SK-N-SH (cell line): ENCODE measurements at regions not wholly inside any gene's neighbourhood (a gene's known extent, or its start where the extent isn't known, plus 50 kb on each side); places are given as distances from the start of the nearest gene placed in this dataset.

Experiments used
- CTCF ChIA-PET: fragments of 300-600, 350-600 bp; formaldehyde crosslinking; extraction: SDS; loops from one replicate; lab custom pipeline; 2021; lab: Yijun Ruan, JAX
- POLR2A ChIA-PET: fragments of 350-600 bp; sonication (Branson Sonifier 250); formaldehyde crosslinking; extraction: SDS; loops from one replicate; lab custom pipeline; 2020; ENCODE audit warnings: antibody characterized with exemption, inconsistent platforms; lab: Yijun Ruan, JAX
- DNase-seq: peaks from one replicate; pipeline ENCODE4 v3.0.0; 2012
- H2AFZ ChIP-seq: fragments of 200-600 bp; sonication (generic); 2 replicates; pipeline ENCODE4 v1.8.1; 2016; ENCODE audit warnings: antibody characterized with exemption, mild to moderate bottlenecking, low read depth
- H3F3A ChIP-seq: fragments of 200-600 bp; sonication (generic); replicated peaks from 2 replicates; pipeline ENCODE3; 2016; ENCODE audit warnings: antibody characterized with exemption, mild to moderate bottlenecking; ENCODE audit not compliant: insufficient read depth
- H3K27ac ChIP-seq, 2 experiments: fragments of 200-500 bp in 1 of 2; fragments of 200-600 bp in 1 of 2; sonication (Bioruptor generic) in 1 of 2; sonication (generic), shearing (Covaris generic) in 1 of 2; 2 replicates each; pipeline versions ENCODE4 v1.5.1 to v1.6.1; 2014 to 2016; ENCODE audit warnings: low read depth in 2 of 2, inconsistent platforms in 1 of 2, low read length in 1 of 2, mild to moderate bottlenecking in 1 of 2, mixed read lengths in 1 of 2
- H3K27me3 ChIP-seq: fragments of 200-600 bp; sonication (generic), shearing (Covaris generic); 2 replicates; pipeline ENCODE4 v1.6.1; 2016; ENCODE audit warnings: mixed run types; ENCODE audit not compliant: insufficient read depth
- H3K36me3 ChIP-seq, 2 experiments: fragments of 200-500 bp in 1 of 2; fragments of 200-600 bp in 1 of 2; sonication (Bioruptor generic) in 1 of 2; sonication (generic) in 1 of 2; replicated peaks in 1 of 2; 2 replicates each; pipeline versions ENCODE3 to v1.5.1; 2014 to 2016; ENCODE audit warnings: low read length in 1 of 2, mild to moderate bottlenecking in 1 of 2; ENCODE audit not compliant: insufficient read depth in 2 of 2, control insufficient read depth in 1 of 2
- H3K4me1 ChIP-seq, 2 experiments: fragments of 200-500 bp in 1 of 2; fragments of 200-600 bp in 1 of 2; sonication (Bioruptor generic) in 1 of 2; sonication (generic), shearing (Covaris generic) in 1 of 2; 2 replicates each; pipeline versions ENCODE4 v1.5.1 to v1.6.1; 2014 to 2016; ENCODE audit warnings: low read depth in 1 of 2, low read length in 1 of 2, mixed run types in 1 of 2; ENCODE audit not compliant: insufficient read depth in 2 of 2, control insufficient read depth in 1 of 2
- H3K4me2 ChIP-seq: fragments of 200-600 bp; sonication (generic), shearing (Covaris generic); 2 replicates; pipeline ENCODE4 v1.6.1; 2017; ENCODE audit warnings: mixed run types
- H3K4me3 ChIP-seq, 2 experiments: fragments of 200-500 bp in 1 of 2; fragments of 200-600 bp in 1 of 2; sonication (Bioruptor generic) in 1 of 2; sonication (generic), shearing (Covaris generic) in 1 of 2; 2 replicates each; pipeline versions ENCODE4 v1.5.1 to v1.8.1; 2014 to 2016; ENCODE audit warnings: low read depth in 2 of 2, inconsistent platforms in 1 of 2, low read length in 1 of 2, mild to moderate bottlenecking in 1 of 2, mixed read lengths in 1 of 2, moderate library complexity in 1 of 2
- H3K79me2 ChIP-seq: fragments of 200-600 bp; sonication (generic); 2 replicates; pipeline ENCODE4 v1.8.1; 2017; ENCODE audit warnings: mild to moderate bottlenecking; ENCODE audit not compliant: insufficient read depth
- H3K9ac ChIP-seq: fragments of 200-600 bp; sonication (generic); 2 replicates; pipeline ENCODE4 v1.6.1; 2017; ENCODE audit warnings: mixed run types
- H3K9me2 ChIP-seq: fragments of 200-600 bp; sonication (generic); 2 replicates; pipeline ENCODE4 v1.6.1; 2017; ENCODE audit warnings: mixed run types
- H3K9me3 ChIP-seq: fragments of 200-600 bp; sonication (generic); 2 replicates; pipeline ENCODE4 v1.6.1; 2017; ENCODE audit warnings: mixed run types, mild to moderate bottlenecking, moderate library complexity
- H4K20me1 ChIP-seq: fragments of 200-600 bp; sonication (generic); 2 replicates; pipeline ENCODE4 v1.6.1; 2017; ENCODE audit warnings: mild to moderate bottlenecking, mixed run types; ENCODE audit not compliant: insufficient read depth
- ELF1 ChIP-seq: IDR thresholded peaks from 2 replicates; pipeline ENCODE4 v1.4.0; 2012
- EP300 ChIP-seq, 2 experiments: IDR thresholded peaks; 2 replicates each; pipeline versions ENCODE4 v1.4.0 to v1.6.1; 2012; ENCODE audit warnings: borderline replicate concordance in 1 of 2, low read depth in 1 of 2, low read length in 1 of 2
- EZH2phosphoT487 ChIP-seq: fragments of 200-600 bp; sonication (generic); IDR thresholded peaks from 2 replicates; pipeline ENCODE4 v1.6.1; 2017; ENCODE audit warnings: low read depth, mixed run types, mild to moderate bottlenecking, antibody characterized with exemption, moderate library complexity, borderline replicate concordance
- FOSL2 ChIP-seq: IDR thresholded peaks from 2 replicates; pipeline ENCODE4 v1.4.0; 2012; ENCODE audit warnings: low read depth, mild to moderate bottlenecking, moderate library complexity, borderline replicate concordance
- FOXJ3 ChIP-seq: sonication (generic); formaldehyde crosslinking; IDR thresholded peaks from 2 replicates; pipeline ENCODE4 v1.5.1; 2020; ENCODE audit warnings: mild to moderate bottlenecking, missing genetic modification reagents
- GABPA ChIP-seq: IDR thresholded peaks from 2 replicates; pipeline ENCODE4 v1.4.0; 2012; ENCODE audit warnings: low read depth, mild to moderate bottlenecking
- GATA2 ChIP-seq: sonication (generic); formaldehyde crosslinking; IDR thresholded peaks from 2 replicates; pipeline ENCODE4 v1.5.0; 2020; ENCODE audit warnings: mild to moderate bottlenecking, missing genetic modification reagents
- IRF3 ChIP-seq: fragments of 150-350 bp; IDR thresholded peaks from 2 replicates; pipeline ENCODE4 v1.6.1; 2016; ENCODE audit warnings: mild to moderate bottlenecking, low read depth, low read length
- JUND ChIP-seq: IDR thresholded peaks from 2 replicates; pipeline ENCODE4 v1.4.0; 2012
- MAX ChIP-seq: IDR thresholded peaks from 2 replicates; pipeline ENCODE4 v1.4.0; 2012; ENCODE audit warnings: low read depth
- MEF2A ChIP-seq: IDR thresholded peaks from 2 replicates; pipeline ENCODE4 v1.4.0; 2012; ENCODE audit warnings: low read depth, borderline replicate concordance
- MXI1 ChIP-seq: IDR thresholded peaks from 2 replicates; pipeline ENCODE4 v1.6.1; 2012; ENCODE audit warnings: mild to moderate bottlenecking, low read depth, low read length, improper control_type of control experiment
- NFIC ChIP-seq: IDR thresholded peaks from 2 replicates; pipeline ENCODE4 v1.4.0; 2012; ENCODE audit warnings: borderline replicate concordance
- NRF1 ChIP-seq: IDR thresholded peaks from 2 replicates; pipeline ENCODE4 v1.6.1; 2012; ENCODE audit warnings: low read depth, mild to moderate bottlenecking, low read length
- PBX3 ChIP-seq: IDR thresholded peaks from 2 replicates; pipeline ENCODE4; 2012
- POLR2AphosphoS5 ChIP-seq: IDR thresholded peaks from 2 replicates; pipeline ENCODE4 v1.6.1; 2012; ENCODE audit warnings: low read depth, low read length
- RAD21 ChIP-seq: IDR thresholded peaks from 2 replicates; pipeline ENCODE4 v1.6.1; 2012; ENCODE audit warnings: mild to moderate bottlenecking, low read length
- RCOR1 ChIP-seq: fragments of 150-350 bp; IDR thresholded peaks from 2 replicates; pipeline ENCODE4 v1.6.1; 2017; ENCODE audit warnings: antibody characterized with exemption, low read length
- RFX5 ChIP-seq: IDR thresholded peaks from 2 replicates; pipeline ENCODE4 v1.6.1; 2012; ENCODE audit warnings: mild to moderate bottlenecking, improper control_type of control experiment, low read length
- RXRA ChIP-seq: IDR thresholded peaks from 2 replicates; pipeline ENCODE4 v1.4.0; 2012; ENCODE audit warnings: low read depth, mild to moderate bottlenecking, borderline replicate concordance
- SIN3A ChIP-seq: IDR thresholded peaks from 2 replicates; pipeline ENCODE4 v1.6.1; 2012; ENCODE audit warnings: low read depth, mild to moderate bottlenecking, low read length, moderate library complexity, borderline replicate concordance
- SMC3 ChIP-seq: IDR thresholded peaks from 2 replicates; pipeline ENCODE4 v1.6.1; 2012; ENCODE audit warnings: low read depth, low read length, improper control_type of control experiment
- TAF1 ChIP-seq: IDR thresholded peaks from 2 replicates; pipeline ENCODE4 v1.6.1; 2012; ENCODE audit warnings: low read depth, mild to moderate bottlenecking, low read length, moderate library complexity, borderline replicate concordance
- TCF12 ChIP-seq: IDR thresholded peaks from 2 replicates; pipeline ENCODE4 v1.4.0; 2012
- TEAD4 ChIP-seq: IDR thresholded peaks from 2 replicates; pipeline ENCODE4 v1.4.0; 2012; ENCODE audit warnings: mild to moderate bottlenecking, borderline replicate concordance; ENCODE audit not compliant: insufficient read depth
- USF1 ChIP-seq: IDR thresholded peaks from 2 replicates; pipeline ENCODE4 v1.4.0; 2012; ENCODE audit warnings: low read depth, borderline replicate concordance
- YY1 ChIP-seq: IDR thresholded peaks from 2 replicates; pipeline ENCODE4 v1.4.0; 2012; ENCODE audit warnings: low read depth, mild to moderate bottlenecking
- ZBTB33 ChIP-seq: IDR thresholded peaks from 2 replicates; pipeline ENCODE4 v1.4.0; 2012; ENCODE audit warnings: low read depth, borderline replicate concordance
- WGBS: methylation state at CpG from one replicate; pipeline ENCODE4 v1.1.6; 2017; ENCODE audit warnings: low lambda C conversion rate; 5-methylcytosine and 5-hydroxymethylcytosine counted together

- Histone ChIP-seq H2AFZ (no peak overlapping the region), H3K9me3 (no peaks in the 10 kb centered on the region), H3K79me2 (no peaks in the 10 kb centered on the region), H3K27me3 (no peaks in the 10 kb centered on the region), H4K20me1 (no peaks in the 10 kb centered on the region), H3K4me3 (no peak overlapping the region), H3F3A (peaks cover 14% of the 10 kb centered on the region), H3K4me1 (peaks cover 12 to 35% of the 10 kb centered on the region in 2 experiments), H3K27ac (peak overlapping the region in 1 of 2 experiments; percentile 28; a peak in 1 of 4 replicates), H3K4me2 (0 out of 2 replicates have a peak overlapping the region, but pooled peaks have one; percentile 12)
- no peak for DNase-seq
- TF ChIP-seq IRF3, result no peak
- no peak for TF ChIP-seq EZH2phosphoT487
- TF ChIP-seq TAF1, result no peak
- peak; percentile 42; the same call in 1 of the 2 replicates for TF ChIP-seq JUND
- no peak for TF ChIP-seq TEAD4
- TF ChIP-seq GATA2 (CRISPR knock-in tag), result no peak
- TF ChIP-seq RFX5, result no peak
- no peak for TF ChIP-seq MEF2A
- TF ChIP-seq FOXJ3 (CRISPR knock-in tag), result no peak
- no peak for TF ChIP-seq RAD21
- peak; percentile 44; the same call in 1 of the 2 replicates for TF ChIP-seq TCF12
- TF ChIP-seq ZBTB33, result no peak
- TF ChIP-seq RXRA, result no peak
- no peak for TF ChIP-seq NRF1
- TF ChIP-seq SMC3, result no peak
- TF ChIP-seq MAX, result no peak
- no peak; the same call in 1 of the 2 replicates for TF ChIP-seq YY1
- TF ChIP-seq ELF1, result no peak
- TF ChIP-seq MXI1, result no peak
- no peak for TF ChIP-seq GABPA
- peak; percentile 38 for TF ChIP-seq PBX3
- TF ChIP-seq EP300 (IDR thresholded peaks at IDR 0.05; ENCODE audit: borderline replicate concordance in 1 of 2, low read depth in 1 of 2, low read length in 1 of 2), result no peak
- no peak for TF ChIP-seq SIN3A
- TF ChIP-seq POLR2AphosphoS5, result no peak
- no peak for TF ChIP-seq RCOR1
- peak; percentile 57; the same call in 1 of the 2 replicates for TF ChIP-seq FOSL2
- TF ChIP-seq NFIC, result peak; percentile 77
- no peak for TF ChIP-seq USF1
- TF ChIP-seq, all 33 proteins: peak for 5
- Histone ChIP-seq H3K9ac (peak overlapping the region; percentile 3; the same call in 1 of the 2 replicates), H3K36me3 (no peaks in the 10 kb centered on the region), H3K9me2 (no peaks in the 10 kb centered on the region)
- WGBS, result 81% methylated on average over 7 of the region's 7 CpGs
- ChIA-PET CTCF (interaction anchor here (0.7 to 3.3 kb wide), 8 partner anchors 9 to 349 kb away, joined by 3 to 18 read pairs (median 4); no protein-coding TSS in a partner anchor), POLR2A (no interaction called here)
Observed at GRCh38 chr7:33805630-33806233, 99.6 kb upstream of the BMPER start.
